GM12878 (cell line): ENCODE measurements at regions not wholly inside any gene's neighbourhood (a gene's known extent, or its start where the extent isn't known, plus 50 kb on each side); places are given as distances from the start of the nearest gene placed in this dataset.

Experiments used
- ATAC-seq: fragments of 200-7000 bp; cut with Tn5 transposase; 3 replicates; pipeline ENCODE4 v1.9.1; 2020; ENCODE audit warnings: mild to moderate bottlenecking, moderate library complexity
- BruUV-seq: library from RNA; stranded (reverse); fragments of 400-500 nt; replicated peaks from 2 replicates; lab custom pipeline; 2021; lab: Mats Ljungman, UMichigan
- CTCF ChIA-PET: fragments of 300-600 bp; sonication (Branson Sonifier 250); formaldehyde crosslinking; extraction: SDS; loops from one replicate; lab custom pipeline; 2021; ENCODE audit warnings: inconsistent platforms; lab: Yijun Ruan, JAX
- POLR2A ChIA-PET: fragments of 350-600 bp; formaldehyde crosslinking; extraction: SDS; loops from one replicate; lab custom pipeline; 2021; ENCODE audit warnings: inconsistent platforms; lab: Charles Lee
- RAD21 ChIA-PET: fragments of 300-600 bp; sonication (Branson Sonifier 250); formaldehyde crosslinking; loops from one replicate; lab custom pipeline; 2023; ENCODE audit warnings: antibody characterized with exemption; ENCODE audit not compliant: unreplicated experiment; lab: Charles Lee
- SMC1A ChIA-PET: fragments of 300-600 bp; sonication (Branson Sonifier 250); formaldehyde crosslinking; loops from one replicate; lab custom pipeline; 2023; ENCODE audit not compliant: unreplicated experiment, uncharacterized antibody; lab: Charles Lee
- DNase-seq: peaks from one replicate; pipeline ENCODE4 v3.0.0-alpha.2; 2011; ENCODE audit warnings: low read depth, low spot score
- FAIRE-seq: peaks from 3 replicates; lab custom pipeline; 2011; peaks lifted over from hg19 to GRCh38; lab: Jason Lieb, UNC
- H2AFZ ChIP-seq: 2 replicates; pipeline ENCODE4 v1.6.0; 2011; ENCODE audit warnings: low read depth, low read length, control low read depth; ENCODE audit not compliant: control insufficient read depth
- H3K27ac ChIP-seq: 2 replicates; pipeline ENCODE4 v1.5.1; 2011; ENCODE audit warnings: control low read depth; ENCODE audit not compliant: control insufficient read depth, insufficient read depth
- H3K27me3 ChIP-seq, 2 experiments: replicated peaks in 1 of 2; 2 replicates each; pipeline versions ENCODE4 v1.6.0 to v1.6.1; 2011; ENCODE audit warnings: low read length in 1 of 2; ENCODE audit not compliant: control insufficient read depth in 2 of 2, insufficient read depth in 2 of 2
- H3K36me3 ChIP-seq, 2 experiments: 2 replicates each; pipeline ENCODE4 v1.5.1; 2011; ENCODE audit warnings: low read length in 1 of 2; ENCODE audit not compliant: control insufficient read depth in 2 of 2, insufficient read depth in 2 of 2
- H3K4me1 ChIP-seq: 2 replicates; pipeline ENCODE4 v1.6.1; 2011; ENCODE audit warnings: mild to moderate bottlenecking, low read length, moderate library complexity, mixed read lengths; ENCODE audit not compliant: control insufficient read depth, insufficient read depth
- H3K4me2 ChIP-seq: 2 replicates; pipeline ENCODE4 v1.6.0; 2011; ENCODE audit warnings: control low read depth; ENCODE audit not compliant: control insufficient read depth, insufficient read depth
- H3K4me3 ChIP-seq: fragments of 200-600 bp; sonication (generic); 2 replicates; pipeline ENCODE4 v1.5.1; 2016
- H3K79me2 ChIP-seq: 2 replicates; pipeline ENCODE4 v1.6.0; 2011; ENCODE audit warnings: low read length; ENCODE audit not compliant: control insufficient read depth, insufficient read depth
- H3K9ac ChIP-seq: 2 replicates; pipeline ENCODE4 v1.8.0; 2011; ENCODE audit warnings: low read length, control low read depth, mixed read lengths; ENCODE audit not compliant: control insufficient read depth, insufficient read depth
- H3K9me3 ChIP-seq: replicated peaks from 3 replicates; pipeline ENCODE4 v1.5.1; 2011; ENCODE audit warnings: mild to moderate bottlenecking, low read length; ENCODE audit not compliant: control insufficient read depth, insufficient read depth
- H4K20me1 ChIP-seq: 2 replicates; pipeline ENCODE4 v1.6.0; 2011; ENCODE audit not compliant: control insufficient read depth, insufficient read depth
- CBFB ChIP-seq: IDR thresholded peaks from 2 replicates; pipeline ENCODE4 v1.6.1; 2016; ENCODE audit warnings: antibody characterized with exemption, low read depth
- GABPA ChIP-seq: IDR thresholded peaks from 2 replicates; pipeline ENCODE4 v1.6.1; 2014; ENCODE audit warnings: antibody characterized with exemption, low read depth, mild to moderate bottlenecking, inconsistent platforms
- REST ChIP-seq: IDR thresholded peaks from 2 replicates; pipeline ENCODE4 v1.6.1; 2012; ENCODE audit warnings: mild to moderate bottlenecking, low read depth, low read length
- RUNX3 ChIP-seq: IDR thresholded peaks from 2 replicates; pipeline ENCODE4 v1.6.1; 2012; ENCODE audit warnings: low read length, inconsistent platforms
- WGBS: methylation state at CpG from one replicate; pipeline ENCODE4 v1.1.6; 2016; ENCODE audit warnings: low lambda C conversion rate; ENCODE audit not compliant: insufficient replicate concordance, insufficient coverage; ENCODE audit errors: missing lambda C conversion rate; 5-methylcytosine and 5-hydroxymethylcytosine counted together
- in situ Hi-C: fragments of 300-500 bp; cut with MboI; formaldehyde crosslinking; loops from 9 replicates; pipeline ENCODE4 v1.14.3; 2018; ENCODE audit warnings: mixed read lengths
- intact Hi-C: fragments of 100-400 bp; cut with micrococcal nuclease; formaldehyde crosslinking; loops from one replicate; pipeline ENCODE4 v1.14.2; 2022; ENCODE audit not compliant: unreplicated experiment

- no peak overlapping the region for H3K27ac ChIP-seq
- H3K4me3 ChIP-seq = no peak overlapping the region
- H3K4me2 ChIP-seq = no peak overlapping the region
- DNase-seq = no peak
- no TSS peak for BruUV-seq
- 67% methylated on average over 7 of the region's 7 CpGs for WGBS
- no peak overlapping the region for H3K9ac ChIP-seq
- ChIA-PET RAD21 (interaction anchor here (1.2 to 2.3 kb wide), 4 partner anchors 49 to 132 kb away, joined by 4 to 14 read pairs (median 6); no protein-coding TSS in a partner anchor), CTCF (interaction anchor here (0.6 to 5.8 kb wide), 18 partner anchors 10 to 186 kb away, joined by 3 to 137 read pairs (median 6); partner anchors contain the start of genes IL17B and PCYOX1L), SMC1A (interaction anchor here (0.9 to 8.1 kb wide), 7 partner anchors 9 to 116 kb away, joined by 3 to 52 read pairs (median 5); partner anchors contain the start of gene IL17B), POLR2A (interaction anchor here (0.5 to 0.6 kb wide), 3 partner anchors 97 to 133 kb away, joined by 3 to 4 read pairs (median 3); no protein-coding TSS in a partner anchor)
- 0 out of 2 replicates have a peak, but pooled peaks cover 2% of the 10 kb centered on the region for H3K4me1 ChIP-seq
- H3K79me2 ChIP-seq = no peaks in the 10 kb centered on the region
- H3K9me3 ChIP-seq = no peaks in the 10 kb centered on the region; the same call in 2 of the 3 replicates
- no peak for FAIRE-seq
- intact Hi-C loops (no loop called here), in situ Hi-C loops (no loop called here)
- no peak for ATAC-seq
- H3K36me3 ChIP-seq = no peaks in the 10 kb centered on the region
- no peak for TF ChIP-seq CBFB
- H3K27me3 ChIP-seq = peaks cover 0 to 5% of the 10 kb centered on the region in 2 experiments; a peak in 2 of 4 replicates
- no peaks in the 10 kb centered on the region for H4K20me1 ChIP-seq
- H2AFZ ChIP-seq = no peak overlapping the region
Observed at GRCh38 chr5:149432376-149432775, 53.3 kb upstream of the IL17B start.

- FAIRE-seq (no peak), ATAC-seq (peak; percentile 14; the same call in 1 of the 3 replicates), DNase-seq (no peak)
- no peak overlapping the region for H3K4me3 ChIP-seq
- ChIA-PET POLR2A (interaction anchor here (0.5 kb wide), 1 partner anchor 45 kb away, joined by 3 read pairs; no protein-coding TSS in a partner anchor), RAD21 (interaction anchor here (1.3 kb wide), 2 partner anchors 29 to 50 kb away, joined by 3 to 4 read pairs; no protein-coding TSS in a partner anchor), SMC1A (interaction anchor here (0.8 to 8.1 kb wide), 6 partner anchors 8 to 57 kb away, joined by 3 to 52 read pairs (median 3); partner anchors contain the start of gene IL17B), CTCF (interaction anchor here (1.0 to 3.3 kb wide), 6 partner anchors 44 to 113 kb away, joined by 3 to 26 read pairs (median 4); no protein-coding TSS in a partner anchor)
- H3K9ac ChIP-seq = no peak overlapping the region
- no peak overlapping the region for H3K4me2 ChIP-seq
- H4K20me1 ChIP-seq = no peaks in the 10 kb centered on the region
- 0 out of 2 replicates have a peak, but pooled peaks cover 2% of the 10 kb centered on the region for H3K4me1 ChIP-seq
- intact Hi-C loops (no loop called here), in situ Hi-C loops (no loop called here)
- H2AFZ ChIP-seq = no peak overlapping the region
- 0 out of 2 replicates have a peak, but pooled peaks have one; percentile 16 for TF ChIP-seq GABPA
- TF ChIP-seq RUNX3 = 0 out of 2 replicates have a peak, but pooled peaks have one; percentile 5
- no peak for TF ChIP-seq REST
- H3K79me2 ChIP-seq = no peaks in the 10 kb centered on the region
- 43% methylated on average over 15 of the region's 15 CpGs for WGBS
- no peaks in the 10 kb centered on the region; a peak in 1 of 4 replicates for H3K27me3 ChIP-seq
- no peak overlapping the region for H3K27ac ChIP-seq
- no peaks in the 10 kb centered on the region; the same call in 2 of the 3 replicates for H3K9me3 ChIP-seq
- no TSS peak for BruUV-seq
- H3K36me3 ChIP-seq = no peaks in the 10 kb centered on the region
Observed at GRCh38 chr5:149429839-149430721, 51.0 kb upstream of the IL17B start.
